Astrocyte (in vitro differentiated cells and primary cell): ENCODE measurements at regions not wholly inside any gene's neighbourhood (a gene's known extent, or its start where the extent isn't known, plus 50 kb on each side); places are given as distances from the start of the nearest gene placed in this dataset.

ENCODE experiments used
- CTCF ChIP-seq: IDR thresholded peaks from 2 replicates; pipeline ENCODE4 v1.5.1; 2011; ENCODE audit warnings: low read depth, mild to moderate bottlenecking, inconsistent platforms, low read length, moderate library complexity; ENCODE audit not compliant: insufficient read depth
- EZH2 ChIP-seq: IDR thresholded peaks from 2 replicates; pipeline ENCODE4 v1.6.1; 2012; ENCODE audit warnings: mild to moderate bottlenecking, low read length, inconsistent platforms; ENCODE audit not compliant: insufficient read depth

DNA sequence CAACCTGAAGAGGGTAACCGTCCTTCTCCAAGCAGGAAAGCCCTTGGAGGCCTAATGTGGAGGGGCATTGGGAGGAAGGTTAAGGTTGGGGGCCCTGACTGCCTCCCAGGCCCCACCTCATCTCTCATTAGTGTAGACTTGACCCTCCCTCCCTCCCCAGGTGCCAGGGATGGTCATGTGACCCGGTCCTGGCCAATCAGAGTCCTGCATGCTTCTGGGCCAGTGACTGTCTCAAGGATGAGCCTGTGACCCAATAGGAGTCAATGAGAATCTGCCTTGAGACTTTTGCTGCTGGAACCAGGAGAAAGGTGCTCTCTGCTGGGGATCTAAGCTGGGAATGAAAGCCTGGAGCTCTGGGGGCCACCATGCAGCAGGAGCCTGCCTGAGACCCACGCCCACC is 70.8 kb downstream of the NCOR2 start:
- no peak for TF ChIP-seq CTCF
- TF ChIP-seq EZH2, result no peak
